Activated naive CD8-positive, alpha-beta T cell treated with anti-CD3 and anti-CD28 coated beads, Interleukin-2, amount 10 ng/mL, durations not matched to agents 7 days and 5 days (primary cell): ENCODE measurements at regions not wholly inside any gene's neighbourhood (a gene's known extent, or its start where the extent isn't known, plus 50 kb on each side); places are given as distances from the start of the nearest gene placed in this dataset.

ENCODE experiments used
- ATAC-seq: fragments of 150-1000 bp; cut with Tn5 transposase; one replicate; pipeline ENCODE4 v1.10.0; 2021; ENCODE audit warnings: low read depth, moderate library complexity
- POLR2A ChIA-PET: fragments of 350-600 bp; sonication (Branson Sonifier 250); formaldehyde crosslinking; loops from one replicate; lab custom pipeline; 2021; ENCODE audit warnings: antibody characterized with exemption; lab: Charles Lee
- DNase-seq: peaks from one replicate; pipeline ENCODE4 v3.0.0; 2021
- H3K27ac Mint-ChIP-seq: one replicate; pipeline ENCODE4 v1.8.0; 2022; ENCODE audit warnings: mild to moderate bottlenecking, mixed read lengths
- H3K27me3 Mint-ChIP-seq: one replicate; pipeline ENCODE4 v1.8.0; 2022; ENCODE audit warnings: mild to moderate bottlenecking, moderate library complexity, mixed read lengths
- H3K36me3 Mint-ChIP-seq: one replicate; pipeline ENCODE4 v1.8.0; 2021; ENCODE audit warnings: mild to moderate bottlenecking, mixed read lengths
- H3K4me1 Mint-ChIP-seq: one replicate; pipeline ENCODE4 v1.8.0; 2021; ENCODE audit warnings: mixed read lengths
- H3K4me3 Mint-ChIP-seq: one replicate; pipeline ENCODE4 v1.8.0; 2022; ENCODE audit warnings: mild to moderate bottlenecking, moderate library complexity, mixed read lengths
- H3K9me3 Mint-ChIP-seq: one replicate; pipeline ENCODE4 v1.8.0; 2021; ENCODE audit warnings: mixed read lengths

- Mint-ChIP-seq H3K4me3 (no peak overlapping the region), H3K27me3 (peaks cover 57% of the 10 kb centered on the region), H3K27ac (no peak overlapping the region), H3K4me1 (peaks cover 2% of the 10 kb centered on the region), H3K9me3 (no peaks in the 10 kb centered on the region), H3K36me3 (no peaks in the 10 kb centered on the region)
- POLR2A ChIA-PET = no interaction called here
- DNase-seq (no peak), ATAC-seq (no peak)
These were observed 71.0 kb upstream of the FOXP4 start for GRCh38 chr6:41475164-41475563.

GRCh38 chr6:41475737-41476357 is 70.3 kb upstream of the FOXP4 start:
- POLR2A ChIA-PET = no interaction called here
- Mint-ChIP-seq H3K4me1 (peaks cover 2% of the 10 kb centered on the region), H3K27ac (no peak overlapping the region), H3K27me3 (peaks cover 56% of the 10 kb centered on the region), H3K9me3 (no peaks in the 10 kb centered on the region), H3K4me3 (no peak overlapping the region), H3K36me3 (no peaks in the 10 kb centered on the region)
- DNase-seq (no peak), ATAC-seq (no peak)

- Mint-ChIP-seq H3K4me3 (no peak overlapping the region), H3K27me3 (peaks cover 55% of the 10 kb centered on the region), H3K4me1 (peaks cover 2% of the 10 kb centered on the region), H3K9me3 (no peaks in the 10 kb centered on the region), H3K27ac (no peak overlapping the region), H3K36me3 (no peaks in the 10 kb centered on the region)
- DNase-seq (no peak), ATAC-seq (no peak)
- POLR2A ChIA-PET = no interaction called here
These were observed 69.8 kb upstream of the FOXP4 start for GRCh38 chr6:41476401-41476800.

- Mint-ChIP-seq H3K4me1 (peaks cover 7% of the 10 kb centered on the region), H3K9me3 (no peaks in the 10 kb centered on the region), H3K27ac (no peak overlapping the region), H3K4me3 (no peak overlapping the region), H3K27me3 (peaks cover 54% of the 10 kb centered on the region), H3K36me3 (no peaks in the 10 kb centered on the region)
- ATAC-seq (no peak), DNase-seq (no peak)
- POLR2A ChIA-PET = no interaction called here
These were observed 68.6 kb upstream of the FOXP4 start for GRCh38 chr6:41477572-41477971.

GRCh38 chr6:41483943-41484342 is 62.2 kb upstream of the FOXP4 start:
- DNase-seq = no peak
- no peak for ATAC-seq
- Mint-ChIP-seq H3K4me3 (no peak overlapping the region), H3K4me1 (peaks cover 5% of the 10 kb centered on the region), H3K36me3 (no peaks in the 10 kb centered on the region), H3K27ac (no peak overlapping the region), H3K27me3 (peaks cover 40% of the 10 kb centered on the region), H3K9me3 (no peaks in the 10 kb centered on the region)
- POLR2A ChIA-PET = no interaction called here

GRCh38 chr6:41487860-41488432 is 58.2 kb upstream of the FOXP4 start:
- H3K4me3 Mint-ChIP-seq = no peak overlapping the region
- POLR2A ChIA-PET = no interaction called here
- no peak for DNase-seq
- H3K36me3 Mint-ChIP-seq = no peaks in the 10 kb centered on the region
- peaks cover 40% of the 10 kb centered on the region for H3K27me3 Mint-ChIP-seq
- H3K9me3 Mint-ChIP-seq = no peaks in the 10 kb centered on the region
- peaks cover 4% of the 10 kb centered on the region for H3K4me1 Mint-ChIP-seq
- ATAC-seq = no peak
- no peak overlapping the region for H3K27ac Mint-ChIP-seq

- Mint-ChIP-seq H3K4me3 (no peak overlapping the region), H3K27ac (no peak overlapping the region), H3K9me3 (no peaks in the 10 kb centered on the region), H3K36me3 (no peaks in the 10 kb centered on the region), H3K27me3 (peaks cover 40% of the 10 kb centered on the region), H3K4me1 (peaks cover 4% of the 10 kb centered on the region)
- POLR2A ChIA-PET = no interaction called here
- ATAC-seq (no peak), DNase-seq (no peak)
These were observed 57.6 kb upstream of the FOXP4 start for GRCh38 chr6:41488433-41489119.

- ATAC-seq = no peak
- H3K27me3 Mint-ChIP-seq = peaks cover 41% of the 10 kb centered on the region
- no peaks in the 10 kb centered on the region for H3K36me3 Mint-ChIP-seq
- peaks cover 4% of the 10 kb centered on the region for H3K4me1 Mint-ChIP-seq
- POLR2A ChIA-PET = no interaction called here
- H3K27ac Mint-ChIP-seq = no peak overlapping the region
- no peaks in the 10 kb centered on the region for H3K9me3 Mint-ChIP-seq
- no peak overlapping the region for H3K4me3 Mint-ChIP-seq
- DNase-seq = no peak
These were observed 56.9 kb upstream of the FOXP4 start for GRCh38 chr6:41489120-41489851.

- peaks cover 6% of the 10 kb centered on the region for H3K4me1 Mint-ChIP-seq
- H3K9me3 Mint-ChIP-seq = no peaks in the 10 kb centered on the region
- H3K27me3 Mint-ChIP-seq = peaks cover 42% of the 10 kb centered on the region
- no peak overlapping the region for H3K27ac Mint-ChIP-seq
- POLR2A ChIA-PET = no interaction called here
- H3K4me3 Mint-ChIP-seq = no peak overlapping the region
- DNase-seq = no peak
- no peaks in the 10 kb centered on the region for H3K36me3 Mint-ChIP-seq
- no peak for ATAC-seq
These were observed 53.8 kb upstream of the FOXP4 start for GRCh38 chr6:41492261-41492891.

- POLR2A ChIA-PET = no interaction called here
- H3K4me1 Mint-ChIP-seq = peaks cover 5% of the 10 kb centered on the region
- no peaks in the 10 kb centered on the region for H3K9me3 Mint-ChIP-seq
- DNase-seq (no peak), ATAC-seq (no peak)
- H3K4me3 Mint-ChIP-seq = no peak overlapping the region
- no peak overlapping the region for H3K27ac Mint-ChIP-seq
- peaks cover 55% of the 10 kb centered on the region for H3K27me3 Mint-ChIP-seq
- no peaks in the 10 kb centered on the region for H3K36me3 Mint-ChIP-seq
These were observed 51.7 kb upstream of the FOXP4 start for GRCh38 chr6:41494212-41495110.
